ENCODE measurements at regions not wholly inside any gene's neighbourhood (a gene's known extent, or its start where the extent isn't known, plus 50 kb on each side); places are given as distances from the start of the nearest gene placed in this dataset.

DNA sequence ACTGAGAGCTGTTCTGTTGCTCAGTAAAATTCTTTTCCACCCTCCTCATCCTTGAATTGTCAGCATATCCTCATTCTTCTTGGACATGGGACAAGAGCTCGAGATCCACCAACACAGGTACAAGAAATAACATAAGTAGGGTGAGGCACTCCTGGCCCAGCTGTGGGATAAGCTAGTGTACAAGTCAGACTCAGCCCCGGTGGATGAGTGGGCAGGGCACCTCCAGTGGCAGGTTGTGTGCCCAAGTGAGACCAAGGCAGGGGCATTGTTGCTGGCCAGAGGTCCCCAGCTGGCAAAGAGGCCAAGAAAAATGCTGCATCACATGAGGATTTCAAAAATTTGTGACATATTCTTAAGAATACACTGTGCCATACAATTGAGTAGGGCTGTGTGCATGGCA lies 402.0 kb upstream of the ZWINT start:
- Histone ChIP-seq H2AFZ (ENCODE audit: low read length) (no peak overlapping the region), H3K4me3 (ENCODE audit: low read depth, low read length, poor library complexity, severe bottlenecking) (no peak overlapping the region), H3K79me2 (ENCODE audit: insufficient read depth, low read depth, low read length) (no peaks in the 10 kb centered on the region), H3K9me3 (ENCODE audit: low read length) (peaks cover 14% of the 10 kb centered on the region; the same call in 1 of the 2 replicates), H3K27ac (ENCODE audit: low read depth, low read length, poor library complexity, severe bottlenecking) (no peak overlapping the region), H3K4me2 (ENCODE audit: low read length) (no peak overlapping the region), H3K9me2 (ENCODE audit: insufficient read depth, low read length) (no peaks in the 10 kb centered on the region), H4K20me1 (ENCODE audit: insufficient read depth, low read length) (no peaks in the 10 kb centered on the region), H3K36me3 (ENCODE audit: insufficient read depth, low read length) (no peaks in the 10 kb centered on the region; the same call in 1 of the 2 replicates), H3K4me1 (ENCODE audit: insufficient read depth, low read length, poor library complexity, severe bottlenecking) (no peaks in the 10 kb centered on the region)
- intact Hi-C loops (cut with micrococcal nuclease; ENCODE audit: unreplicated experiment) = no loop called here
- POLR2A ChIA-PET = interaction anchor here (0.5 to 0.7 kb wide), 2 partner anchors 35 to 259 kb away, joined by 3 read pairs; no protein-coding TSS in a partner anchor
- BruUV-seq (replicated peaks) = no TSS peak
- DNase-seq (ENCODE audit: low spot score) = peak; percentile 34
- TF ChIP-seq, protein P1, sequence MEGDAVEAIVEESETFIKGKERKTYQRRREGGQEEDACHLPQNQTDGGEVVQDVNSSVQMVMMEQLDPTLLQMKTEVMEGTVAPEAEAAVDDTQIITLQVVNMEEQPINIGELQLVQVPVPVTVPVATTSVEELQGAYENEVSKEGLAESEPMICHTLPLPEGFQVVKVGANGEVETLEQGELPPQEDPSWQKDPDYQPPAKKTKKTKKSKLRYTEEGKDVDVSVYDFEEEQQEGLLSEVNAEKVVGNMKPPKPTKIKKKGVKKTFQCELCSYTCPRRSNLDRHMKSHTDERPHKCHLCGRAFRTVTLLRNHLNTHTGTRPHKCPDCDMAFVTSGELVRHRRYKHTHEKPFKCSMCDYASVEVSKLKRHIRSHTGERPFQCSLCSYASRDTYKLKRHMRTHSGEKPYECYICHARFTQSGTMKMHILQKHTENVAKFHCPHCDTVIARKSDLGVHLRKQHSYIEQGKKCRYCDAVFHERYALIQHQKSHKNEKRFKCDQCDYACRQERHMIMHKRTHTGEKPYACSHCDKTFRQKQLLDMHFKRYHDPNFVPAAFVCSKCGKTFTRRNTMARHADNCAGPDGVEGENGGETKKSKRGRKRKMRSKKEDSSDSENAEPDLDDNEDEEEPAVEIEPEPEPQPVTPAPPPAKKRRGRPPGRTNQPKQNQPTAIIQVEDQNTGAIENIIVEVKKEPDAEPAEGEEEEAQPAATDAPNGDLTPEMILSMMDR (conservative IDR thresholded peaks at IDR 0.05; ENCODE audit: low read length) = no peak
- CTCF ChIA-PET (ENCODE audit: unreplicated experiment) = no interaction called here

DNA sequence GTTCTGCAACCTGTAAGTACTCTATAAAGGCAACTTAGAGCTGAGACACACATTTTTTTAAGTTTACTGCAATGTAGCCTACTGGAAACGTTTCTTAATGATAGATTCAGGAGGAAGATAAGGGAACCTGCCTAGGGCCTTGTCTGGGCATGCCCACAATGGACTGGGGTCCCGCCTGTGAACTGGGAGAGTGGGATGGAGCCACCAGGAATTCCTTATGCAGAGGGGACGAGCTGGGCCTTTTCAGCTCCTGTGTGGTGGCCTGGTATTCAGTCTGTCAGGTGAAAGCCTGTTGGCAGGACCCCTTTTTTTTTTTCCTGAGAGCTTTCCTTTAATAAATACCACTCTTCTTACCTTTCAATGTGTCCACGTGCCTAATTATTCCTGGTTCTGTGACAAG lies 384.4 kb upstream of the ZWINT start:
- DNase-seq (ENCODE audit: low spot score) = no peak
- TF ChIP-seq, protein P1 (conservative IDR thresholded peaks at IDR 0.05; ENCODE audit: low read length) = no peak
- TF ChIP-seq EZH2phosphoT487 (IDR thresholded peaks at IDR 0.05; ENCODE audit: borderline replicate concordance, low read depth, low read length) = no peak
- no peaks in the 10 kb centered on the region for H3K9me2 ChIP-seq (ENCODE audit: insufficient read depth, low read length)
- no peaks in the 10 kb centered on the region for H3K4me1 ChIP-seq (ENCODE audit: insufficient read depth, low read length, poor library complexity, severe bottlenecking)
- no peak overlapping the region for H3K4me3 ChIP-seq (ENCODE audit: low read depth, low read length, poor library complexity, severe bottlenecking)
- no peaks in the 10 kb centered on the region for H3K9me3 ChIP-seq (ENCODE audit: low read length)
- peak overlapping the region; percentile 19; the same call in 1 of the 2 replicates for H2AFZ ChIP-seq (ENCODE audit: low read length)
- H3K4me2 ChIP-seq (ENCODE audit: low read length) = no peak overlapping the region
- ChIA-PET CTCF (ENCODE audit: unreplicated experiment) (no interaction called here), POLR2A (interaction anchor here (1.0 to 2.9 kb wide), 3 partner anchors 8 to 109 kb away, joined by 5 to 12 read pairs (median 5); no protein-coding TSS in a partner anchor)
- intact Hi-C loops (cut with micrococcal nuclease; ENCODE audit: unreplicated experiment) = no loop called here
- H3K79me2 ChIP-seq (ENCODE audit: insufficient read depth, low read depth, low read length) = no peaks in the 10 kb centered on the region
- H3K36me3 ChIP-seq (ENCODE audit: insufficient read depth, low read length) = no peaks in the 10 kb centered on the region; the same call in 1 of the 2 replicates
- H4K20me1 ChIP-seq (ENCODE audit: insufficient read depth, low read length) = no peaks in the 10 kb centered on the region
- BruUV-seq (replicated peaks) = no TSS peak
- no peak overlapping the region for H3K27ac ChIP-seq (ENCODE audit: low read depth, low read length, poor library complexity, severe bottlenecking)

DNA sequence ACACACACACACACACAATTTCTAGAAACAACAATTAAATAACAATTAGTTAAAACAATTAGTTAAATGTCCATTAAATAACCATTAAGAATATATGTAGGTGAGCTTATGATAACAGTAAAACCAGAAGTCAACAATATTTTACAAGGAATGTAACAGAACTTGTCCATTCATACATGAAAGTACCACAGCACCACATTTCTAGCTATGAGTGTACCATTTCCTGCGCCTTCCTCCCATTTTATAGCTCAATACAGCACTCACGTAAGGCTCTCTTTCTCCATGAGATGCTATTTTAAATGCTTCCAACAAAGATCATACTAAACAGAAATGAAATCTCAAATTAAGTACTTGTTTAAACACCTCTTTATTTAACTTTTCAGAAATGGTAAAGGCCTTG lies 367.3 kb upstream of the ZWINT start:
- Histone ChIP-seq H4K20me1 (ENCODE audit: insufficient read depth, low read length) (no peaks in the 10 kb centered on the region), H3K4me2 (ENCODE audit: low read length) (no peak overlapping the region), H3K36me3 (ENCODE audit: insufficient read depth, low read length) (no peaks in the 10 kb centered on the region), H3K9me2 (ENCODE audit: insufficient read depth, low read length) (no peaks in the 10 kb centered on the region), H3K27ac (ENCODE audit: low read depth, low read length, poor library complexity, severe bottlenecking) (no peak overlapping the region), H3K4me1 (ENCODE audit: insufficient read depth, low read length, poor library complexity, severe bottlenecking) (peaks cover 13% of the 10 kb centered on the region), H3K79me2 (ENCODE audit: insufficient read depth, low read depth, low read length) (no peaks in the 10 kb centered on the region), H3K9me3 (ENCODE audit: low read length) (0 out of 2 replicates have a peak, but pooled peaks cover 9% of the 10 kb centered on the region), H2AFZ (ENCODE audit: low read length) (0 out of 2 replicates have a peak overlapping the region, but pooled peaks have one; percentile 25), H3K4me3 (ENCODE audit: low read depth, low read length, poor library complexity, severe bottlenecking) (no peak overlapping the region)
- DNase-seq (ENCODE audit: low spot score) = no peak
- no TSS peak for BruUV-seq (replicated peaks)
- TF ChIP-seq, protein P1 (conservative IDR thresholded peaks at IDR 0.05; ENCODE audit: low read length) = no peak
- TF ChIP-seq EZH2phosphoT487 (IDR thresholded peaks at IDR 0.05; ENCODE audit: borderline replicate concordance, low read depth, low read length) = no peak
- POLR2A ChIA-PET = interaction anchor here (0.7 to 1.2 kb wide), 3 partner anchors 11 to 34 kb away, joined by 3 read pairs; no protein-coding TSS in a partner anchor
- CTCF ChIA-PET (ENCODE audit: unreplicated experiment) = no interaction called here
- intact Hi-C loops (cut with micrococcal nuclease; ENCODE audit: unreplicated experiment) = no loop called here
